Keratinocyte (primary cell): ENCODE measurements at regions not wholly inside any gene's neighbourhood (a gene's known extent, or its start where the extent isn't known, plus 50 kb on each side); places are given as distances from the start of the nearest gene placed in this dataset.

ENCODE experiments used
- DNase-seq: peaks from one replicate; pipeline ENCODE4 v3.0.0-alpha.2; 2011; ENCODE audit warnings: low read depth, missing footprints, low spot score
- FAIRE-seq: peaks from 2 replicates; lab custom pipeline; 2011; peaks lifted over from hg19 to GRCh38; lab: Jason Lieb, UNC
- H2AFZ ChIP-seq: 2 replicates; pipeline ENCODE4 v1.6.0; 2012; ENCODE audit warnings: low read length, control low read depth, inconsistent platforms; ENCODE audit not compliant: control insufficient read depth
- H3K27ac ChIP-seq: 2 replicates; pipeline ENCODE4 v1.5.1; 2011; ENCODE audit warnings: low read length; ENCODE audit not compliant: control insufficient read depth, insufficient read depth
- H3K27me3 ChIP-seq: 3 replicates; pipeline ENCODE4 v1.6.0; 2011; ENCODE audit warnings: low read length; ENCODE audit not compliant: control insufficient read depth, insufficient read depth; ENCODE audit errors: extremely low read depth
- H3K36me3 ChIP-seq, 2 experiments: 2 replicates in 1 of 2; 3 replicates in 1 of 2; pipeline ENCODE4 v1.5.1; 2011; ENCODE audit warnings: low read length in 2 of 2, mild to moderate bottlenecking in 1 of 2; ENCODE audit not compliant: control insufficient read depth in 2 of 2, insufficient read depth in 2 of 2; ENCODE audit errors: extremely low read depth in 1 of 2
- H3K4me1 ChIP-seq: 3 replicates; pipeline ENCODE4 v1.5.1; 2011; ENCODE audit warnings: low read length; ENCODE audit not compliant: control insufficient read depth, insufficient read depth; ENCODE audit errors: extremely low read depth
- H3K4me2 ChIP-seq: 3 replicates; pipeline ENCODE4 v1.6.0; 2011; ENCODE audit warnings: low read depth, low read length; ENCODE audit not compliant: control insufficient read depth, insufficient read depth; ENCODE audit errors: extremely low read depth
- H3K4me3 ChIP-seq, 3 experiments: fragments of 200-600 bp in 1 of 3; sonication (generic) in 1 of 3; 2 replicates in 2 of 3; 3 replicates in 1 of 3; pipeline ENCODE4 v1.5.1; 2011 to 2016; ENCODE audit warnings: low read length in 3 of 3, mild to moderate bottlenecking in 3 of 3, control low read depth in 2 of 3, inconsistent platforms in 1 of 3, low read depth in 1 of 3, mixed read lengths in 1 of 3, mixed run types in 1 of 3, moderate library complexity in 1 of 3; ENCODE audit not compliant: control insufficient read depth in 2 of 3, insufficient read depth in 2 of 3; ENCODE audit errors: extremely low read depth in 1 of 3
- H3K79me2 ChIP-seq: 2 replicates; pipeline ENCODE4 v1.6.0; 2012; ENCODE audit warnings: low read length; ENCODE audit not compliant: control insufficient read depth, insufficient read depth
- H3K9ac ChIP-seq: 3 replicates; pipeline ENCODE4 v1.6.0; 2011; ENCODE audit warnings: low read length; ENCODE audit not compliant: control insufficient read depth, insufficient read depth; ENCODE audit errors: extremely low read depth
- H3K9me1 ChIP-seq: 3 replicates; pipeline ENCODE4 v1.6.0; 2011; ENCODE audit warnings: low read length; ENCODE audit not compliant: control insufficient read depth, insufficient read depth; ENCODE audit errors: extremely low read depth
- H3K9me3 ChIP-seq: 2 replicates; pipeline ENCODE4 v1.5.1; 2012; ENCODE audit warnings: low read depth, low read length; ENCODE audit not compliant: control insufficient read depth
- H4K20me1 ChIP-seq: 3 replicates; pipeline ENCODE4 v1.6.0; 2011; ENCODE audit warnings: low read length; ENCODE audit not compliant: control insufficient read depth, insufficient read depth; ENCODE audit errors: extremely low read depth
- CTCF ChIP-seq, 3 experiments: IDR thresholded peaks in 1 of 3; conservative IDR thresholded peaks in 1 of 3; optimal IDR thresholded peaks in 1 of 3; 2 replicates in 2 of 3; 3 replicates in 1 of 3; pipeline versions ENCODE3 to v1.5.1; 2011; ENCODE audit warnings: low read length in 3 of 3, mild to moderate bottlenecking in 3 of 3, moderate library complexity in 2 of 3, control low read depth in 1 of 3, inconsistent platforms in 1 of 3; ENCODE audit not compliant: insufficient read depth in 2 of 3; ENCODE audit errors: extremely low read depth in 1 of 3
- EZH2 ChIP-seq: IDR thresholded peaks from one replicate; pipeline ENCODE4 v1.6.1; 2012; ENCODE audit warnings: inconsistent platforms, mild to moderate bottlenecking, low read length, moderate library complexity
- dilution Hi-C: fragments of 300-500 bp; cut with MboI; formaldehyde crosslinking; loops from one replicate; pipeline ENCODE4 v1.7.0; 2020; ENCODE audit warnings: low sequenced_read_pairs; ENCODE audit not compliant: extremely low pct_ligation_motif_present

DNA sequence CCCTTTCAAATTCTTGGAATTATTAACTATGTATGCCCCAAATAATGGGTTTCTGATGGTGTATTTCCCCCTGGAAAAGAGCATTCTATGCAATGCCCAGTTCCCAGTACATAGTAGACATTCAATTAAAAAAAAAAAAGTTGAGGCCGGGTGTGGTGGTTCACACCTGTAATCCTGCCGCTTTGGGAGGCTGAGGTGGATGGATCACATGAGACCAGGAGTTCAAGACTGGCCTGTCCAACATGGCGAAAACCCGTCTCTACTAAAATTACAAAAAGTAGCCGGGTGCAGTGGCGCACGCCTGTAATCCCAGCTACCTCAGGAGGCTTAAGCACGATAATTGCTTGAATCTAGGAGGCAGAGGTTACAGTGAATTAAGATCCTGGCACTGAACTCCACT, 83.3 kb upstream of the ZNF217 start:
- TF ChIP-seq CTCF (optimal IDR thresholded peaks at IDR 0.05 in 1 of 3, IDR thresholded peaks at IDR 0.05 in 1 of 3, conservative IDR thresholded peaks at IDR 0.05 in 1 of 3; ENCODE audit: extremely low read depth in 1 of 3, insufficient read depth in 2 of 3, low read length in 3 of 3) (no peak), EZH2 (no peak)
- no peak overlapping the region for H3K4me2 ChIP-seq
- H3K4me3 ChIP-seq: no peak overlapping the region
- no peak overlapping the region for H3K27ac ChIP-seq
- DNase-seq (no peak), FAIRE-seq (no peak)
- peaks cover 2% of the 10 kb centered on the region for H3K4me1 ChIP-seq
- no peaks in the 10 kb centered on the region for H3K36me3 ChIP-seq
- dilution Hi-C loops: no loop called here
- H4K20me1 ChIP-seq: no peaks in the 10 kb centered on the region
- no peak overlapping the region for H3K9ac ChIP-seq
- H2AFZ ChIP-seq: no peak overlapping the region
- H3K27me3 ChIP-seq: no peaks in the 10 kb centered on the region
- H3K9me3 ChIP-seq: no peaks in the 10 kb centered on the region
- H3K9me1 ChIP-seq: no peaks in the 10 kb centered on the region
- no peaks in the 10 kb centered on the region for H3K79me2 ChIP-seq

DNA sequence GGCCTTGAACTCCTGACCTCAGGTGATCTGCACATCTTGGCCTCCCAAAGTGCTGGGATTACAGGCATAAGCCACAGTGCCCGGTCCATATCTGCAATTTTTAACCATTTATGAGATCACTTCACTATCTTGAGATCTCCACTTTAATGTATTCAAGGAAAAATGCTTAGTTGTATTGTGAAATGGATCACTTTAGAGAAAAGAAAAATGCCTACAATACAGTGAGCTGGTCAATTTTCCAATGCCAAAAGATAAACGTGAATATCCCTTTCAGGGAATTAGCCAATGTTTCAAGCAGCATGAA, 82.8 kb upstream of the ZNF217 start:
- no peaks in the 10 kb centered on the region for H3K9me1 ChIP-seq
- dilution Hi-C loops: no loop called here
- H3K4me1 ChIP-seq: peaks cover 2% of the 10 kb centered on the region
- no peak overlapping the region for H3K9ac ChIP-seq
- H3K9me3 ChIP-seq: no peaks in the 10 kb centered on the region
- H3K36me3 ChIP-seq: no peaks in the 10 kb centered on the region
- H3K27ac ChIP-seq: no peak overlapping the region
- H3K4me3 ChIP-seq: no peak overlapping the region
- no peaks in the 10 kb centered on the region for H3K27me3 ChIP-seq
- TF ChIP-seq EZH2 (no peak), CTCF (optimal IDR thresholded peaks at IDR 0.05 in 1 of 3, IDR thresholded peaks at IDR 0.05 in 1 of 3, conservative IDR thresholded peaks at IDR 0.05 in 1 of 3; ENCODE audit: extremely low read depth in 1 of 3, insufficient read depth in 2 of 3, low read length in 3 of 3) (no peak)
- no peak overlapping the region for H2AFZ ChIP-seq
- H3K4me2 ChIP-seq: no peak overlapping the region
- DNase-seq: no peak
- no peaks in the 10 kb centered on the region for H3K79me2 ChIP-seq
- no peaks in the 10 kb centered on the region for H4K20me1 ChIP-seq
- no peak for FAIRE-seq
